SK-N-SH treated with all-trans-retinoic acid at 6 μM for 48 hours (cell line): ENCODE measurements at regions not wholly inside any gene's neighbourhood (a gene's known extent, or its start where the extent isn't known, plus 50 kb on each side); places are given as distances from the start of the nearest gene placed in this dataset.

Source experiments
- ATAC-seq: fragments of 200-7000 bp; cut with Tn5 transposase; 3 replicates; pipeline ENCODE4 v1.9.1; 2020; ENCODE audit warnings: mild to moderate bottlenecking, moderate library complexity
- ARNTL ChIP-seq: fragments of 450-650 bp; formaldehyde crosslinking; IDR thresholded peaks from 2 replicates; pipeline ENCODE4 v1.5.0; 2020; ENCODE audit warnings: low read depth, mild to moderate bottlenecking, moderate library complexity, borderline replicate concordance
- BACH2 ChIP-seq: fragments of 250-450 bp; sonication (Bioruptor Pico); IDR thresholded peaks from 2 replicates; pipeline ENCODE4 v1.9.0; 2021; ENCODE audit warnings: mild to moderate bottlenecking, borderline replicate concordance
- CREB5 ChIP-seq: fragments of 250-450 bp; sonication (Bioruptor Pico); IDR thresholded peaks from 2 replicates; pipeline ENCODE4 v1.5.1; 2020; ENCODE audit warnings: low read depth, mild to moderate bottlenecking, moderate library complexity
- CSDC2 ChIP-seq: fragments of 250-450 bp; sonication (Bioruptor Pico); IDR thresholded peaks from 2 replicates; pipeline ENCODE4 v1.5.0; 2020; ENCODE audit warnings: mild to moderate bottlenecking, moderate library complexity
- ESRRG ChIP-seq: fragments of 250-450 bp; sonication (Bioruptor Pico); IDR thresholded peaks from 2 replicates; pipeline ENCODE4 v1.6.1; 2021; ENCODE audit warnings: mild to moderate bottlenecking
- GLIS3 ChIP-seq: fragments of 250-450 bp; sonication (Bioruptor Pico); IDR thresholded peaks from 2 replicates; pipeline ENCODE4 v1.5.0; 2020; ENCODE audit warnings: mild to moderate bottlenecking, moderate library complexity
- ISL1 ChIP-seq: fragments of 250-450 bp; sonication (Bioruptor Pico); IDR thresholded peaks from 2 replicates; pipeline ENCODE4 v2.1.2; 2022; ENCODE audit warnings: mild to moderate bottlenecking, moderate library complexity
- OSR1 ChIP-seq: fragments of 250-450 bp; sonication (Bioruptor Pico); IDR thresholded peaks from 2 replicates; pipeline ENCODE4 v1.8.0; 2022; ENCODE audit warnings: moderate library complexity, mild to moderate bottlenecking, inconsistent platforms
- RARB ChIP-seq: fragments of 250-450 bp; sonication (Bioruptor Pico); IDR thresholded peaks from 2 replicates; pipeline ENCODE4 v1.8.0; 2021; ENCODE audit warnings: mild to moderate bottlenecking, moderate library complexity
- SNAI2 ChIP-seq: fragments of 250-450 bp; sonication (Bioruptor Pico); IDR thresholded peaks from 2 replicates; pipeline ENCODE4 v1.5.0; 2020; ENCODE audit warnings: mild to moderate bottlenecking, moderate library complexity
- TOX ChIP-seq: fragments of 250-450 bp; sonication (Bioruptor Pico); IDR thresholded peaks from 2 replicates; pipeline ENCODE4 v1.8.0; 2021; ENCODE audit warnings: mild to moderate bottlenecking, moderate library complexity, borderline replicate concordance
- ZC3H10 ChIP-seq: fragments of 250-450 bp; sonication (Bioruptor Pico); IDR thresholded peaks from 2 replicates; pipeline ENCODE4 v1.5.1; 2021; ENCODE audit warnings: mild to moderate bottlenecking, moderate library complexity
- ZFP3 ChIP-seq: fragments of 250-450 bp; sonication (Bioruptor Pico); IDR thresholded peaks from 2 replicates; pipeline ENCODE4 v1.5.0; 2020; ENCODE audit warnings: mild to moderate bottlenecking, moderate library complexity
- ZFP30 ChIP-seq: fragments of 450-650 bp; formaldehyde crosslinking; IDR thresholded peaks from 2 replicates; pipeline ENCODE4 v1.5.0; 2022; ENCODE audit warnings: mild to moderate bottlenecking, moderate library complexity
- ZNF70 ChIP-seq: fragments of 450-650 bp; formaldehyde crosslinking; IDR thresholded peaks from 2 replicates; pipeline ENCODE4 v1.5.0; 2020; ENCODE audit warnings: mild to moderate bottlenecking, moderate library complexity
- ZNF8 ChIP-seq: fragments of 450-650 bp; formaldehyde crosslinking; IDR thresholded peaks from 2 replicates; pipeline ENCODE4 v1.5.0; 2020; ENCODE audit warnings: mild to moderate bottlenecking, moderate library complexity
- TF ChIP-seq, protein P1 (sequence below): fragments of 250-450 bp; sonication (Bioruptor Pico); IDR thresholded peaks from 2 replicates; pipeline ENCODE4 v1.5.0; 2020; ENCODE audit warnings: mild to moderate bottlenecking, moderate library complexity
- TF ChIP-seq, protein P2 (sequence below): fragments of 250-450 bp; sonication (Bioruptor Pico); IDR thresholded peaks from 2 replicates; pipeline ENCODE4 v1.8.0; 2020; ENCODE audit warnings: mild to moderate bottlenecking, moderate library complexity, borderline replicate concordance
- TF ChIP-seq, protein P3 (sequence below): fragments of 250-450 bp; sonication (Bioruptor Pico); IDR thresholded peaks from 2 replicates; pipeline ENCODE4 v1.8.0; 2021; ENCODE audit warnings: low read depth, mild to moderate bottlenecking, moderate library complexity, borderline replicate concordance

DNA sequence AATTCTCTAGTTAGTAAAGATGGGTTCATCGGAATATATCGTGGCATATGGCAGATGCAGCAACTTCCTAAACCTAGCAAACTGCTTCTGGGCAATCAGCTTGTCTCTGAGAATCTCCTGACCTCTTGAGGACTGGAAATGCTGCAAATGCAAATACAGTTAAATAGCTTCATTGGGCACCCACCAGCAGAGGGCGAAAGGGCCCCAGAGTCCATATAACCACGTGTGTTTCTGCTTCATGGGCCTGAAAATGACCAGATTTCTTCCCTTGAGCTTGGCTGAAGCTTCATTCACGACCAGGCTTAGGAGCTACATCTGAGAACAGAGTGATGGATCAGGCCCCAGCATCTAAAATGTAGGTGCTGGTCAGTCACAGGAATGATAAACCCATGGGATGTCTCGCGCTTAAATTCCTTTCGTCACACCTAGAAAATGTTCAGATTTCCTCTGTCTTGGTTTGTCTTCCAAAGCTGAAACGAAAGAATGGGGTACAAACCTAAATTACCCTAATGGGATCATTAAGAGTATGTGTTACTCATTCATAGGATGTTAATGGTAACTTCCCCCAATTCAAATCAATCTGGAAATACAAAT is 1482.5 kb upstream of the TMEM132C start:
- peak; percentile 82 for ATAC-seq
- TF ChIP-seq ZFP30 (CRISPR knock-in tag): no peak
- TF ChIP-seq, protein P1, sequence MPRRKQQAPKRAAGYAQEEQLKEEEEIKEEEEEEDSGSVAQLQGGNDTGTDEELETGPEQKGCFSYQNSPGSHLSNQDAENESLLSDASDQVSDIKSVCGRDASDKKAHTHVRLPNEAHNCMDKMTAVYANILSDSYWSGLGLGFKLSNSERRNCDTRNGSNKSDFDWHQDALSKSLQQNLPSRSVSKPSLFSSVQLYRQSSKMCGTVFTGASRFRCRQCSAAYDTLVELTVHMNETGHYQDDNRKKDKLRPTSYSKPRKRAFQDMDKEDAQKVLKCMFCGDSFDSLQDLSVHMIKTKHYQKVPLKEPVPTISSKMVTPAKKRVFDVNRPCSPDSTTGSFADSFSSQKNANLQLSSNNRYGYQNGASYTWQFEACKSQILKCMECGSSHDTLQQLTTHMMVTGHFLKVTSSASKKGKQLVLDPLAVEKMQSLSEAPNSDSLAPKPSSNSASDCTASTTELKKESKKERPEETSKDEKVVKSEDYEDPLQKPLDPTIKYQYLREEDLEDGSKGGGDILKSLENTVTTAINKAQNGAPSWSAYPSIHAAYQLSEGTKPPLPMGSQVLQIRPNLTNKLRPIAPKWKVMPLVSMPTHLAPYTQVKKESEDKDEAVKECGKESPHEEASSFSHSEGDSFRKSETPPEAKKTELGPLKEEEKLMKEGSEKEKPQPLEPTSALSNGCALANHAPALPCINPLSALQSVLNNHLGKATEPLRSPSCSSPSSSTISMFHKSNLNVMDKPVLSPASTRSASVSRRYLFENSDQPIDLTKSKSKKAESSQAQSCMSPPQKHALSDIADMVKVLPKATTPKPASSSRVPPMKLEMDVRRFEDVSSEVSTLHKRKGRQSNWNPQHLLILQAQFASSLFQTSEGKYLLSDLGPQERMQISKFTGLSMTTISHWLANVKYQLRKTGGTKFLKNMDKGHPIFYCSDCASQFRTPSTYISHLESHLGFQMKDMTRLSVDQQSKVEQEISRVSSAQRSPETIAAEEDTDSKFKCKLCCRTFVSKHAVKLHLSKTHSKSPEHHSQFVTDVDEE (CRISPR knock-in tag): no peak
- TF ChIP-seq GLIS3 (CRISPR knock-in tag): no peak
- TF ChIP-seq ZNF70 (CRISPR knock-in tag): no peak
- no peak for TF ChIP-seq ZC3H10 (CRISPR knock-in tag)
- TF ChIP-seq TOX: no peak

GRCh38 chr12:126789963-126790362 is 1477.0 kb upstream of the TMEM132C start:
- ATAC-seq: no peak
- no peak for TF ChIP-seq BACH2 (CRISPR knock-in tag)
- TF ChIP-seq RARB (CRISPR knock-in tag): no peak
- no peak for TF ChIP-seq ISL1 (CRISPR knock-in tag)
- TF ChIP-seq ZFP3 (CRISPR knock-in tag): no peak
- TF ChIP-seq, protein P2, sequence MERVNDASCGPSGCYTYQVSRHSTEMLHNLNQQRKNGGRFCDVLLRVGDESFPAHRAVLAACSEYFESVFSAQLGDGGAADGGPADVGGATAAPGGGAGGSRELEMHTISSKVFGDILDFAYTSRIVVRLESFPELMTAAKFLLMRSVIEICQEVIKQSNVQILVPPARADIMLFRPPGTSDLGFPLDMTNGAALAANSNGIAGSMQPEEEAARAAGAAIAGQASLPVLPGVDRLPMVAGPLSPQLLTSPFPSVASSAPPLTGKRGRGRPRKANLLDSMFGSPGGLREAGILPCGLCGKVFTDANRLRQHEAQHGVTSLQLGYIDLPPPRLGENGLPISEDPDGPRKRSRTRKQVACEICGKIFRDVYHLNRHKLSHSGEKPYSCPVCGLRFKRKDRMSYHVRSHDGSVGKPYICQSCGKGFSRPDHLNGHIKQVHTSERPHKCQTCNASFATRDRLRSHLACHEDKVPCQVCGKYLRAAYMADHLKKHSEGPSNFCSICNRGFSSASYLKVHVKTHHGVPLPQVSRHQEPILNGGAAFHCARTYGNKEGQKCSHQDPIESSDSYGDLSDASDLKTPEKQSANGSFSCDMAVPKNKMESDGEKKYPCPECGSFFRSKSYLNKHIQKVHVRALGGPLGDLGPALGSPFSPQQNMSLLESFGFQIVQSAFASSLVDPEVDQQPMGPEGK (CRISPR knock-in tag): no peak
- TF ChIP-seq GLIS3 (CRISPR knock-in tag): no peak
- TF ChIP-seq CSDC2: no peak
- TF ChIP-seq SNAI2 (CRISPR knock-in tag): no peak
- no peak for TF ChIP-seq ESRRG (CRISPR knock-in tag)
- TF ChIP-seq ZC3H10 (CRISPR knock-in tag): no peak
- TF ChIP-seq ZNF70 (CRISPR knock-in tag): no peak
- TF ChIP-seq, protein P3, sequence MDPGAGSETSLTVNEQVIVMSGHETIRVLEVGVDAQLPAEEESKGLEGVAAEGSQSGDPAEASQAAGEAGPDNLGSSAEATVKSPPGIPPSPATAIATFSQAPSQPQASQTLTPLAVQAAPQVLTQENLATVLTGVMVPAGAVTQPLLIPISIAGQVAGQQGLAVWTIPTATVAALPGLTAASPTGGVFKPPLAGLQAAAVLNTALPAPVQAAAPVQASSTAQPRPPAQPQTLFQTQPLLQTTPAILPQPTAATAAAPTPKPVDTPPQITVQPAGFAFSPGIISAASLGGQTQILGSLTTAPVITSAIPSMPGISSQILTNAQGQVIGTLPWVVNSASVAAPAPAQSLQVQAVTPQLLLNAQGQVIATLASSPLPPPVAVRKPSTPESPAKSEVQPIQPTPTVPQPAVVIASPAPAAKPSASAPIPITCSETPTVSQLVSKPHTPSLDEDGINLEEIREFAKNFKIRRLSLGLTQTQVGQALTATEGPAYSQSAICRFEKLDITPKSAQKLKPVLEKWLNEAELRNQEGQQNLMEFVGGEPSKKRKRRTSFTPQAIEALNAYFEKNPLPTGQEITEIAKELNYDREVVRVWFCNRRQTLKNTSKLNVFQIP (CRISPR knock-in tag): no peak
- no peak for TF ChIP-seq OSR1 (CRISPR knock-in tag)
- no peak for TF ChIP-seq CREB5 (CRISPR knock-in tag)
- TF ChIP-seq, protein P1 (CRISPR knock-in tag): no peak

DNA sequence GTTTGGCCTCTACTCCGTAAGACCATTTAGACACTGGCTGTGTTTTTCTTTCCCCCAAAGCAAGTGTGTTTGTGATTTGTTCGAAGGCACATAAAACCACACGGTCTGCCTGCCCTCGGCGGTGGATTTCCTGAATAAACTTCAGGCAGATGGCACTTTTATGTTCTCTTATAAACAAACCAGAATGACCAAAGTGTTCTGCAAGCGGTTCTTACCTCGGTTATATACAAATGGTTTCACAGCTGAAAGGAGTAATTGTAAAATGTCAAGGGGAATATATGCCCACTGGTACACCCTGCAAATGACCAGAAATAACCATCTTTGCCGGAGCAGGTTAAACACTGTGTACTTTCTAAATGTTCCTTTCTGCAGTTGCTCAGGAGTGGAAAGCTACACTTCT is 1475.8 kb upstream of the TMEM132C start:
- TF ChIP-seq TOX: no peak
- no peak for ATAC-seq

DNA sequence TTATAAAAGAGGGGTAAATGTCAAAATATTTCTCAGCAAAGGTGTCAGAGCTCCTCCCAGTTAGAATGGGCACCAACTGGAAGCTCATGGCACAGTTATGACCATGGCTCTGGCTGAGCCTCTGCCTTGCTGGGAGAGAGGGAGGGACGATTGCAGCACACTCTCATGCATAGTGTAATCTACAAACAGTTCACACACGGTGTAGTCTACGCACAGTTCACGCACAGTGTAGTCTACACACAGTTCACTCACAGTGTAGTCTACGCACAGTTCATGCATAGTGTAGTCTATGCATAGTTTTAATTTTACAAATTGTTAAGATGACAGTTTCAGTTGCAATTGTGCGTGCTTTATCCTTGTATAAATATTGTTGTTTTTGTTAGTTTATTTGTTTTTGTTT is 1474.6 kb upstream of the TMEM132C start:
- TF ChIP-seq ZNF8 (CRISPR knock-in tag) (no peak), ESRRG (CRISPR knock-in tag) (no peak), ARNTL (CRISPR knock-in tag) (no peak), ZC3H10 (CRISPR knock-in tag) (no peak)
- TF ChIP-seq, protein P2 (CRISPR knock-in tag): no peak
- ATAC-seq: no peak
